A549 (cell line): ENCODE measurements at regions not wholly inside any gene's neighbourhood (a gene's known extent, or its start where the extent isn't known, plus 50 kb on each side); places are given as distances from the start of the nearest gene placed in this dataset.

ENCODE experiments used
- ATAC-seq, 2 experiments: fragments of 200-7000 bp in 1 of 2; fragments of >200 bp in 1 of 2; cut with Nextera tagmentation in 1 of 2; cut with Tn5 transposase in 1 of 2; 3 replicates each; pipeline versions ENCODE4 v1.8.0 to v1.9.1; 2018 to 2020; ENCODE audit warnings: mild to moderate bottlenecking in 1 of 2, moderate library complexity in 1 of 2
- CTCF ChIA-PET: fragments of 300-600 bp; sonication (Branson Sonifier 250); formaldehyde crosslinking; extraction: SDS; loops from one replicate; lab custom pipeline; 2021; ENCODE audit warnings: antibody characterized with exemption, inconsistent platforms; lab: Yijun Ruan, JAX
- POLR2A ChIA-PET: fragments of 350-600 bp; formaldehyde crosslinking; extraction: SDS; loops from one replicate; lab custom pipeline; 2021; ENCODE audit warnings: antibody characterized with exemption, inconsistent platforms; lab: Yijun Ruan, JAX
- DNase-seq, 2 experiments: peaks; one replicate each; pipeline versions ENCODE4 v3.0.0 to v3.0.0-alpha.2; 2011 to 2016; ENCODE audit warnings: low read depth in 1 of 2, low spot score in 1 of 2
- FAIRE-seq: peaks from 2 replicates; lab custom pipeline; 2011; peaks lifted over from hg19 to GRCh38; lab: Jason Lieb, UNC
- H3K27ac ChIP-seq, 2 experiments: fragments of >200 bp; sonication (Bioruptor Twin); formaldehyde crosslinking; 3 replicates each; pipeline ENCODE4 v1.5.1; 2016 to 2017
- H3K4me1 ChIP-seq: fragments of >200 bp; sonication (Bioruptor Twin); formaldehyde crosslinking; 3 replicates; pipeline ENCODE4 v1.6.1; 2016
- H3K4me2 ChIP-seq: fragments of >200 bp; sonication (Bioruptor Twin); formaldehyde crosslinking; 3 replicates; pipeline ENCODE4 v1.6.1; 2016
- H3K4me3 ChIP-seq: fragments of >200 bp; sonication (Bioruptor Twin); formaldehyde crosslinking; 3 replicates; pipeline ENCODE4 v1.5.1; 2016
- H3K9me3 ChIP-seq: fragments of >200 bp; sonication (Bioruptor Twin); formaldehyde crosslinking; 3 replicates; pipeline ENCODE4 v1.6.1; 2016
- BCL3 ChIP-seq: fragments of >200 bp; sonication (Bioruptor Twin); formaldehyde crosslinking; IDR thresholded peaks from 3 replicates; pipeline ENCODE4 v1.6.1; 2016
- CBX8 ChIP-seq: fragments of 200-600 bp; sonication (generic); IDR thresholded peaks from 2 replicates; pipeline ENCODE4 v1.6.1; 2016
- CHD2 ChIP-seq: fragments of 150-350 bp; IDR thresholded peaks from 2 replicates; pipeline ENCODE4 v1.6.1; 2014; ENCODE audit warnings: low read length; ENCODE audit not compliant: partially characterized antibody
- EP300 ChIP-seq, 2 experiments: fragments of >200 bp; sonication (Bioruptor Twin); formaldehyde crosslinking; IDR thresholded peaks; 2 replicates in 1 of 2; 3 replicates in 1 of 2; pipeline ENCODE4 v1.6.1; 2016 to 2017
- FOSB ChIP-seq: fragments of 250-450 bp; sonication (Bioruptor Pico); IDR thresholded peaks from 2 replicates; pipeline ENCODE4 v1.5.0; 2020; ENCODE audit warnings: mild to moderate bottlenecking, moderate library complexity
- FOSL2 ChIP-seq, 2 experiments: fragments of 450-650 bp in 1 of 2; fragments of >200 bp in 1 of 2; sonication (Bioruptor Twin) in 1 of 2; formaldehyde crosslinking; IDR thresholded peaks; 2 replicates each; pipeline versions ENCODE4 v1.5.0 to v1.6.1; 2016 to 2020; ENCODE audit warnings: mild to moderate bottlenecking in 1 of 2, moderate library complexity in 1 of 2
- GATA3 ChIP-seq: IDR thresholded peaks from 2 replicates; pipeline ENCODE4 v1.6.1; 2012; ENCODE audit warnings: borderline replicate concordance
- HDAC2 ChIP-seq: fragments of 200-600 bp; sonication (generic); IDR thresholded peaks from 2 replicates; pipeline ENCODE4 v1.6.1; 2016
- HOXB13 ChIP-seq: fragments of 250-450 bp; sonication (Bioruptor Pico); IDR thresholded peaks from 2 replicates; pipeline ENCODE4 v1.5.0; 2020; ENCODE audit warnings: low read depth, mild to moderate bottlenecking, moderate library complexity
- JUN ChIP-seq, 2 experiments: fragments of >200 bp; sonication (Bioruptor Twin); formaldehyde crosslinking; IDR thresholded peaks; 2 replicates in 1 of 2; 3 replicates in 1 of 2; pipeline ENCODE4 v1.6.1; 2016 to 2017
- KDM5A ChIP-seq: fragments of 200-600 bp; sonication (generic); IDR thresholded peaks from 2 replicates; pipeline ENCODE4 v1.6.1; 2016; ENCODE audit warnings: antibody characterized with exemption, mild to moderate bottlenecking
- NFE2L2 ChIP-seq: fragments of 150-350 bp; conservative IDR thresholded peaks from 2 replicates; pipeline ENCODE4 v1.6.1; 2014; ENCODE audit warnings: low read length
- PBX3 ChIP-seq: IDR thresholded peaks from 2 replicates; pipeline ENCODE4 v1.6.1; 2012
- PHF8 ChIP-seq: fragments of 200-600 bp; sonication (generic); IDR thresholded peaks from 2 replicates; pipeline ENCODE4 v1.6.1; 2016; ENCODE audit warnings: low read depth, mild to moderate bottlenecking, antibody characterized with exemption, moderate library complexity, borderline replicate concordance
- POLR2AphosphoS2 ChIP-seq: conservative IDR thresholded peaks from 2 replicates; pipeline ENCODE4 v1.6.1; 2012; ENCODE audit warnings: low read length, improper control_type of control experiment, inconsistent platforms
- RNF2 ChIP-seq: fragments of 200-600 bp; sonication (generic); IDR thresholded peaks from 2 replicates; pipeline ENCODE4 v1.6.1; 2016; ENCODE audit warnings: low read depth, mild to moderate bottlenecking, antibody characterized with exemption, moderate library complexity, borderline replicate concordance
- SMC3 ChIP-seq: fragments of >200 bp; sonication (Bioruptor Twin); formaldehyde crosslinking; IDR thresholded peaks from 3 replicates; pipeline ENCODE4 v1.6.1; 2018; ENCODE audit warnings: inconsistent platforms
- TP53 ChIP-seq: fragments of 250-450 bp; sonication (Bioruptor Pico); IDR thresholded peaks from 2 replicates; pipeline ENCODE4 v1.5.0; 2021; ENCODE audit warnings: mild to moderate bottlenecking, moderate library complexity
- ZC3H11A ChIP-seq: fragments of 450-650 bp; IDR thresholded peaks from 2 replicates; pipeline ENCODE4 v1.6.1; 2014; ENCODE audit warnings: antibody characterized with exemption, mild to moderate bottlenecking
- ZFP36 ChIP-seq: fragments of 450-650 bp; IDR thresholded peaks from 2 replicates; pipeline ENCODE4 v1.6.1; 2014; ENCODE audit warnings: borderline replicate concordance; ENCODE audit not compliant: partially characterized antibody
- WGBS: methylation state at CpG from one replicate; pipeline ENCODE4 v1.1.6; 2017; ENCODE audit errors: missing lambda C conversion rate; 5-methylcytosine and 5-hydroxymethylcytosine counted together
- TF ChIP-seq, protein P1 (sequence below): fragments of 450-650 bp; IDR thresholded peaks from 2 replicates; pipeline ENCODE4 v1.6.1; 2014; ENCODE audit warnings: antibody characterized with exemption

GRCh38 chr6:132168961-132169360 lies 217.8 kb upstream of the CCN2 start:
- TF ChIP-seq JUN (IDR thresholded peaks at IDR 0.05): no peak
- TF ChIP-seq NFE2L2: no peak
- TF ChIP-seq PBX3: no peak
- no peak for TF ChIP-seq HDAC2
- no peak for TF ChIP-seq HOXB13 (CRISPR knock-in tag)
- TF ChIP-seq GATA3: no peak
- no peak for TF ChIP-seq TP53 (CRISPR knock-in tag)
- TF ChIP-seq CBX8: no peak
- no peak for TF ChIP-seq POLR2AphosphoS2
- CTCF ChIA-PET: interaction anchor here (1.4 kb wide), 1 partner anchor 218 kb away, joined by 3 read pairs; the partner anchor contains the start of gene CCN2
- 20% methylated on average over 3 of the region's 3 CpGs for WGBS

DNA sequence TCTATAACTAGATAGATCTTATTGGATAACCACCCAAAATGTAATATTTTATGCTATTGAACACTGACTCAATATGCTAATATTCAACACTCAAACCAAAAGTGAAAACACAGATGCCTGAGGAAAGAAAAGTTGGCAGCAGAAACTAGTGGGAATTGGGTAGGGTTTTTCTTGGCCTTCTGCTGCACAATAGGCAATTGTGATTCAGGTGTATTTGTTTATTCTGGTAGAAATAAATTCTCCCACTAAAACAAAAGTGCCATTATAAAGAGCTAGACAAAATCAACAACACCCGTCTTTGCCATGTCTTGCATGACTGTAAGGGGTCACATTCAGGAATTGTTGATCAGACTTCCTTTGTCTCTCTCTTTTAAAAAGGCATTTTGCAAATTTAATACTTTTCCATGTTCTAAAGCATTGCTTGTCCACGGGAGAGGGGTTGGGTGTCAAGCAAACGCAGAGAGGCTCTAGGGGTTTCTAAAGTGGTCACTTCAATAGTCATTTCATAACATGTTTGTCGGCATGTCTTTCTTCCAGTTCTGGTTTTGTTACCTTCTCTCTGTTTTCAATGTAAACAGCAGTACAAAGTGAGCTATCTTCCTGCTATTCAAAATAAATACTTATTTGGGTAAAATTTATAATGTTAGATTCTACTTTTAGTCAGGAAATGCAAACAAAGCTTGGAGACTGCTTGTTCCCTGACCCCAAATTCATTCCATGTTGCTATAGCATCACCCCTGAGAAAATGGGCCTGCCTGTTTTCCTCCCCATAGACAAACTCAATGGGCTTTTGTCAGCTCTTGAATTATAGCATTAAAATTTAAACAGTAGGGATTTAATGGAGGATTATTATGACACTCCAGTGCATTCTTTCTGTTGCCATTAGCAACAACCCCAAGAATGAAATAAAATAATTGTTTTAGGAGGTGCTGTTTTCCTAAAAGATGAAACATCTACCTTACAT lies 217.0 kb upstream of the CCN2 start:
- ATAC-seq (no peak), FAIRE-seq (no peak), DNase-seq (no peak)
- POLR2A ChIA-PET: no interaction called here
- no peak for TF ChIP-seq RNF2
- TF ChIP-seq FOSL2 (IDR thresholded peaks at IDR 0.05): no peak
- TF ChIP-seq FOSL2 (CRISPR knock-in tag; IDR thresholded peaks at IDR 0.05): no peak
- no peak for TF ChIP-seq KDM5A
- no peak for TF ChIP-seq ZC3H11A
- TF ChIP-seq, protein P1, sequence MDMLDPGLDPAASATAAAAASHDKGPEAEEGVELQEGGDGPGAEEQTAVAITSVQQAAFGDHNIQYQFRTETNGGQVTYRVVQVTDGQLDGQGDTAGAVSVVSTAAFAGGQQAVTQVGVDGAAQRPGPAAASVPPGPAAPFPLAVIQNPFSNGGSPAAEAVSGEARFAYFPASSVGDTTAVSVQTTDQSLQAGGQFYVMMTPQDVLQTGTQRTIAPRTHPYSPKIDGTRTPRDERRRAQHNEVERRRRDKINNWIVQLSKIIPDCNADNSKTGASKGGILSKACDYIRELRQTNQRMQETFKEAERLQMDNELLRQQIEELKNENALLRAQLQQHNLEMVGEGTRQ: no peak
- Histone ChIP-seq H3K9me3 (no peaks in the 10 kb centered on the region), H3K4me3 (no peak overlapping the region), H3K4me2 (no peak overlapping the region), H3K27ac (no peak overlapping the region), H3K4me1 (no peaks in the 10 kb centered on the region)
- CTCF ChIA-PET: no interaction called here
- WGBS: 39% methylated on average over 4 of the region's 4 CpGs

More at GRCh38 chr6:132168961-132169360, 217.8 kb upstream of the CCN2 start:
- DNase-seq (no peak), FAIRE-seq (no peak), ATAC-seq (no peak)
- Histone ChIP-seq H3K4me1 (no peaks in the 10 kb centered on the region), H3K9me3 (no peaks in the 10 kb centered on the region), H3K4me3 (no peak overlapping the region), H3K27ac (no peak overlapping the region), H3K4me2 (no peak overlapping the region)
- POLR2A ChIA-PET: no interaction called here

- WGBS: 0% methylated on average over 1 of the region's 1 CpG
- DNase-seq (no peak), ATAC-seq (no peak), FAIRE-seq (no peak)
- Histone ChIP-seq H3K4me3 (no peak overlapping the region), H3K9me3 (no peaks in the 10 kb centered on the region), H3K4me2 (no peak overlapping the region), H3K27ac (no peak overlapping the region), H3K4me1 (no peaks in the 10 kb centered on the region)
- CTCF ChIA-PET: interaction anchor here (0.8 kb wide), 1 partner anchor 14 kb away, joined by 4 read pairs; no protein-coding TSS in a partner anchor
- POLR2A ChIA-PET: no interaction called here
- TF ChIP-seq EP300 (IDR thresholded peaks at IDR 0.05) (no peak), PBX3 (no peak), CHD2 (no peak), ZFP36 (no peak), BCL3 (no peak), FOSB (CRISPR knock-in tag) (no peak), PHF8 (no peak), SMC3 (no peak)
Observed at GRCh38 chr6:132166526-132167051, 215.4 kb upstream of the CCN2 start.
